Activated T-cell treated with anti-CD3 and anti-CD28 coated beads, Interleukin-2, amount 50 U/mL, for 4 hours (primary cell): ENCODE measurements at regions not wholly inside any gene's neighbourhood (a gene's known extent, or its start where the extent isn't known, plus 50 kb on each side); places are given as distances from the start of the nearest gene placed in this dataset.

Source experiments
- ATAC-seq, 2 donors: fragments of 200-7000 bp; cut with Tn5 transposase; one replicate each; pipeline ENCODE4 v1.10.0; 2021
- DNase-seq: peaks from one replicate; pipeline ENCODE4 v3.0.0-alpha.2; 2020
- H3K27me3 Mint-ChIP-seq: one replicate; pipeline ENCODE4 v1.8.0; 2021; ENCODE audit warnings: low read depth, mixed read lengths
- H3K36me3 Mint-ChIP-seq: one replicate; pipeline ENCODE4 v1.8.0; 2022; ENCODE audit warnings: mixed read lengths; ENCODE audit not compliant: insufficient read depth
- H3K4me1 Mint-ChIP-seq: one replicate; pipeline ENCODE4 v1.8.0; 2021; ENCODE audit warnings: low read depth, mixed read lengths
- H3K4me3 Mint-ChIP-seq: one replicate; pipeline ENCODE4 v1.8.0; 2021; ENCODE audit warnings: mild to moderate bottlenecking, moderate library complexity, mixed read lengths
- H3K9me3 Mint-ChIP-seq: one replicate; pipeline ENCODE4 v1.8.0; 2021; ENCODE audit warnings: mixed read lengths

DNA sequence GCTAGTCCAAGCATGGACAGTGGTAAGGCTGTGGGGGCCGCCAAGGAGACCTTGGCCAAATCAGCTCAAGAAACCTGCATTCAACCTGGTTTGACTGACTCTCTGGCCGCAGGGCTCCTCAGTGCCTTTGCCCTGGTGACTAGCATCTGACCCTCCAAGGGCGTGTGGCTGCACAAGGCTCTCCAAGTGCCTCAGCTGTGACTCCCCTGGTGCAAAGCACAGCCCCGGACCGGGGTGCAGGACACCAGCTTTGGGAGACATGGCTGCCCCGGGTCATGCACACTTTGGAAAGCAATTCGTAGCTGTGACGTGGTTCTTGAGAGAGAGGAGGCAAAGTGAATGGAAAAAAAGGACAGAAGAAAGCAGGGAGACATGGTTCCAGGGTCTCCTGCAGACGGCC lies 245.2 kb upstream of the IRX2 start:
- Mint-ChIP-seq H3K9me3 (peaks cover 13% of the 10 kb centered on the region), H3K27me3 (no peaks in the 10 kb centered on the region), H3K4me1 (no peaks in the 10 kb centered on the region), H3K4me3 (no peak overlapping the region), H3K36me3 (no peaks in the 10 kb centered on the region)
- DNase-seq (no peak), ATAC-seq (no peak)

- H3K9me3 Mint-ChIP-seq = peaks cover 9% of the 10 kb centered on the region
- DNase-seq (no peak), ATAC-seq (no peak)
- H3K27me3 Mint-ChIP-seq = no peaks in the 10 kb centered on the region
- H3K4me3 Mint-ChIP-seq = no peak overlapping the region
- no peaks in the 10 kb centered on the region for H3K36me3 Mint-ChIP-seq
- H3K4me1 Mint-ChIP-seq = no peaks in the 10 kb centered on the region
Measured at GRCh38 chr5:2996248-2996647, 244.8 kb upstream of the IRX2 start.

DNA sequence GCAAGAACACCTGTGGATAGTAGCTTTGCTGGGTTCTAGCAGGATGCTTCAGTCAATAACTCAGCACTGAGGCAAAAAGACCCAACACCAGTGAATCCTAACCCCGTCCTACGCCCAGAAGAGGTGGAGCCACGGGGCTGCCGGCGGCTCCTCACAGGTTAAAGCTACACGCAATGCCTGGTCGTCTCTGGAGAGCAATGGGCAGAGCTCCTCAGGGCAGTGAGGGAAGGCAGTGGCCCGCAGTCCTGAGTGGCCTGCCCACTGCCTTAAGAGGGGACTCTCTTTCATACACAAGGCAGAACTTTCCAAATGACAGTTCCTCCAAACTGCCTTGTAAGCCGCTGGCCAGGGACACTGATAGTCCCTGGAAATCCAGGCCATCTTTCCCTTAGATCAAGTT lies 244.2 kb upstream of the IRX2 start:
- Mint-ChIP-seq H3K27me3 (no peaks in the 10 kb centered on the region), H3K4me3 (no peak overlapping the region), H3K4me1 (no peaks in the 10 kb centered on the region), H3K36me3 (no peaks in the 10 kb centered on the region), H3K9me3 (peaks cover 8% of the 10 kb centered on the region)
- no peak for ATAC-seq
- no peak for DNase-seq

GRCh38 chr5:2995035-2995434 lies 243.6 kb upstream of the IRX2 start:
- ATAC-seq (no peak), DNase-seq (no peak)
- peaks cover 12% of the 10 kb centered on the region for H3K9me3 Mint-ChIP-seq
- no peaks in the 10 kb centered on the region for H3K27me3 Mint-ChIP-seq
- no peak overlapping the region for H3K4me3 Mint-ChIP-seq
- no peaks in the 10 kb centered on the region for H3K4me1 Mint-ChIP-seq
- H3K36me3 Mint-ChIP-seq = no peaks in the 10 kb centered on the region

GRCh38 chr5:2993771-2994170 lies 242.3 kb upstream of the IRX2 start:
- Mint-ChIP-seq H3K9me3 (peaks cover 12% of the 10 kb centered on the region), H3K36me3 (no peaks in the 10 kb centered on the region), H3K4me1 (no peaks in the 10 kb centered on the region), H3K27me3 (no peaks in the 10 kb centered on the region), H3K4me3 (no peak overlapping the region)
- no peak for ATAC-seq
- DNase-seq = no peak

- H3K27me3 Mint-ChIP-seq = no peaks in the 10 kb centered on the region
- H3K4me3 Mint-ChIP-seq = no peak overlapping the region
- DNase-seq = no peak
Measured at GRCh38 chr5:2993301-2993700, 241.8 kb upstream of the IRX2 start.

DNA sequence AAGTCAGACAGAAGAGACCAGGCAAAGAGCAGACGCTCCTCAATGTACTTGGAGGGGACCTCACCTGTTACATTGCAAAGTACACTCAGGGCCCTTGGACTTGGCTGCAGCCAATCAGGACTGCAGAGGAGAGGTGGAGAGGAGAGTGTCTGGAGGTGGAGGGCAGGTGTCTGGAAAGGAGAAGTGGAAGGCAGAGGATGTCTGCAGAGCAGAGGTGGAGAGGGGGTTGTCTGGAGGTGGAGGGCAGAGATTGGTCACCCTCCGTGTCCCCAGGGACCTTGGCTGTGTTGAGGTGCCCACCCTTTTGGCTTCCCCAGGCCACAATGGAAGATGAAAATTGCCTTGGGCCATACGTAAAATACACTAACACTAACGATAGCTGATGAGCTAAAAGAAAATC lies 241.3 kb upstream of the IRX2 start:
- Mint-ChIP-seq H3K9me3 (peaks cover 12% of the 10 kb centered on the region), H3K4me3 (no peak overlapping the region), H3K27me3 (no peaks in the 10 kb centered on the region), H3K36me3 (no peaks in the 10 kb centered on the region), H3K4me1 (no peaks in the 10 kb centered on the region)
- no peak for ATAC-seq
- no peak for DNase-seq

More at GRCh38 chr5:2993301-2993700, 241.8 kb upstream of the IRX2 start:
- H3K9me3 Mint-ChIP-seq = peaks cover 12% of the 10 kb centered on the region
- no peaks in the 10 kb centered on the region for H3K4me1 Mint-ChIP-seq
- H3K36me3 Mint-ChIP-seq = no peaks in the 10 kb centered on the region
- ATAC-seq = no peak

GRCh38 chr5:2991884-2992283 lies 240.4 kb upstream of the IRX2 start:
- Mint-ChIP-seq H3K4me1 (no peaks in the 10 kb centered on the region), H3K4me3 (no peak overlapping the region), H3K9me3 (peaks cover 13% of the 10 kb centered on the region), H3K36me3 (no peaks in the 10 kb centered on the region), H3K27me3 (no peaks in the 10 kb centered on the region)
- no peak for ATAC-seq
- DNase-seq = no peak

DNA sequence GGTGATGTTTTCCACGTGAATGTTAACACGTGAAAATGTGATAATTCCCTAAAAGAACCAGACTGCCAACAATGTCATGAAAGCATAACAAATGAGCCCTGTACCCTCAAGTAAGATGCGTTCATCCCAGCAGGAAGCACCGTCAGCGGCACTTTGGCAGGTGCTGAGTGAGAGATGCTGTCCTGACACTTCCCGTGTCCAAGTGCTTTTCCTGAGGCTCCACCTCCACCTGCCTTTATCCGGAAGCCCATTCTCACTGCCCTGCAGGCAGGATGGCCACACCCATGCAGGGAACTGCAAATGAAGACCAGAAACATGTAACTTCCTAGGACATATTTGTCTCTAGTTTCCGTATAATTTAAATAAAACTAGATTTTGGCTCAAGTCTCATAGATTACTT lies 238.0 kb upstream of the IRX2 start:
- no peaks in the 10 kb centered on the region for H3K36me3 Mint-ChIP-seq
- no peak overlapping the region for H3K4me3 Mint-ChIP-seq
- H3K4me1 Mint-ChIP-seq = no peaks in the 10 kb centered on the region
- DNase-seq = no peak
- H3K9me3 Mint-ChIP-seq = peaks cover 15% of the 10 kb centered on the region
- H3K27me3 Mint-ChIP-seq = no peaks in the 10 kb centered on the region
- no peak for ATAC-seq

- Mint-ChIP-seq H3K36me3 (no peaks in the 10 kb centered on the region), H3K27me3 (no peaks in the 10 kb centered on the region), H3K9me3 (peaks cover 18% of the 10 kb centered on the region), H3K4me3 (no peak overlapping the region), H3K4me1 (no peaks in the 10 kb centered on the region)
- DNase-seq = no peak
- no peak for ATAC-seq
Measured at GRCh38 chr5:2986301-2986700, 234.8 kb upstream of the IRX2 start.

GRCh38 chr5:2985718-2986117 lies 234.2 kb upstream of the IRX2 start:
- no peaks in the 10 kb centered on the region for H3K27me3 Mint-ChIP-seq
- H3K9me3 Mint-ChIP-seq = peaks cover 18% of the 10 kb centered on the region
- no peak overlapping the region for H3K4me3 Mint-ChIP-seq
- H3K4me1 Mint-ChIP-seq = no peaks in the 10 kb centered on the region
- ATAC-seq (no peak), DNase-seq (no peak)
- no peaks in the 10 kb centered on the region for H3K36me3 Mint-ChIP-seq

- no peaks in the 10 kb centered on the region for H3K36me3 Mint-ChIP-seq
- ATAC-seq (no peak), DNase-seq (no peak)
- no peaks in the 10 kb centered on the region for H3K27me3 Mint-ChIP-seq
- no peak overlapping the region for H3K4me3 Mint-ChIP-seq
- H3K4me1 Mint-ChIP-seq = no peaks in the 10 kb centered on the region
- peaks cover 14% of the 10 kb centered on the region for H3K9me3 Mint-ChIP-seq
Measured at GRCh38 chr5:2983583-2984300, 232.3 kb upstream of the IRX2 start.

DNA sequence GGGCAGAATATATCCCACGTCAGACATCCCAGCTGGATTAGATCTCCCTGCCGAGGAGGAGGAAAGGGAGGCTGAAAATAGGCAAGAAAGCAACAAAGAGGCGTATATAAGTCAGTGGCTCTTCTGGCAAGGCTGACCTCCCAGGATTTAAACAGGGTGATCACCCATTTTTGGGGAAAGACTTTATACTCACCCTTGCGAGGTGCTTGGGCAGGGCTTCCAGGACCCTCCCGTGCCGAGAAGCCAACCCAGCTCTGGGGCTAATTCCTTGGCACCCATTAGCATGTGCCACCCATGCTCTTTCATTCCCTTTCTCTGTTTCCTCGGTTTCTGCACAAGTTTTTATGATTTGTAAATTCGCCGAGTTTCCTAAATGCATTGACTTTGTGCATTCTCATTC lies 230.2 kb upstream of the IRX2 start:
- ATAC-seq (no peak), DNase-seq (no peak)
- no peak overlapping the region for H3K4me3 Mint-ChIP-seq
- no peaks in the 10 kb centered on the region for H3K4me1 Mint-ChIP-seq
- H3K27me3 Mint-ChIP-seq = no peaks in the 10 kb centered on the region
- no peaks in the 10 kb centered on the region for H3K36me3 Mint-ChIP-seq
- H3K9me3 Mint-ChIP-seq = peaks cover 12% of the 10 kb centered on the region

DNA sequence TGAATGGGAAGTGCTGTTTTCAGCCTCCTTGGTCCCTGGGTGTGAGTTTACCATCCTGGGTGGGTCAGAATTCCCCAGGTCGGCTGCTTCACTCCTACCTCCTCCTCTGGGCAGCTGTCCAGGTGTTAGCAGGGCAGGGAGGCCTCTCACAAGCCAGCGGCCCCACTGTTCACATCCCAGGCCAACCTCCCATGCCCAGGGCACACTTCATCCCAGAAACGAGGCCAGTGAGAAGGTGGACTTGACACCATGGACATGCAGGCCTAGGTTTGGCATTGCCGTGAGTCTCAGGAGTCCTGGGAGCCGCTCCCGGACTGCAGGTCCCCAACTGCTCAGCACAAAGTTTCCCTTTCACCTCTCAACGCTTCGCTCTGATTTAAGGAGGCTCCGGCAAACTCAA lies 229.6 kb upstream of the IRX2 start:
- no peak for ATAC-seq
- no peak for DNase-seq
- Mint-ChIP-seq H3K36me3 (no peaks in the 10 kb centered on the region), H3K4me3 (no peak overlapping the region), H3K27me3 (no peaks in the 10 kb centered on the region), H3K4me1 (no peaks in the 10 kb centered on the region), H3K9me3 (peaks cover 17% of the 10 kb centered on the region)

GRCh38 chr5:2960294-2960693 lies 208.8 kb upstream of the IRX2 start:
- DNase-seq (no peak), ATAC-seq (no peak)
- Mint-ChIP-seq H3K4me1 (no peaks in the 10 kb centered on the region), H3K36me3 (no peaks in the 10 kb centered on the region), H3K4me3 (no peak overlapping the region), H3K9me3 (peaks cover 24% of the 10 kb centered on the region), H3K27me3 (no peaks in the 10 kb centered on the region)

DNA sequence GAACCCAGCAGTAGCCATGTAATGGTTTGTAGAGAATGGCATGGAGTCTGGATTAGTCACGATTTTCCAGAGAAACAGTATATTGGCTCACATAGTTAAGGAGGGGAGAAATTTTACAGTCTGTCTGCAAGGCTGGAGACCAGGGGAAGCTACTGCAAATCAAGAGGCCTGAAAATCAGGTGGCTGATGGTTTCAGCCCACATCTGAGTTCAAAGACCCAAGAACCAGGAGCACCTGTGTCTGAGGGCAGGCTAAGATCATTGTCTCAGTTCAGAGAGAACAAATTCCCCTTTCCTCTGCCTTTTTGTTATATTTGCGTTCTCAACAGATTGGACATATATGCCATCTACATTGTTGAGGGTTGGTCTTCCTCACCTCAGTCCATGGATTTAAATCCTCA lies 207.5 kb upstream of the IRX2 start:
- no peak for ATAC-seq
- Mint-ChIP-seq H3K36me3 (no peaks in the 10 kb centered on the region), H3K27me3 (no peaks in the 10 kb centered on the region), H3K4me3 (no peak overlapping the region), H3K4me1 (no peaks in the 10 kb centered on the region), H3K9me3 (peaks cover 23% of the 10 kb centered on the region)
- DNase-seq = no peak
